AG09319 (cell line): ENCODE measurements at regions not wholly inside any gene's neighbourhood (a gene's known extent, or its start where the extent isn't known, plus 50 kb on each side); places are given as distances from the start of the nearest gene placed in this dataset.

Experiments used
- DNase-seq: peaks from one replicate; pipeline ENCODE4 v3.0.0-alpha.2; 2010; ENCODE audit warnings: low read depth; ENCODE audit errors: extremely low read depth
- CTCF ChIP-seq: IDR thresholded peaks from 2 replicates; pipeline ENCODE4 v1.5.1; 2011; ENCODE audit warnings: low read depth, mild to moderate bottlenecking, inconsistent platforms, low read length, moderate library complexity

- TF ChIP-seq CTCF, result no peak
- DNase-seq, result no peak
Measured at GRCh38 chr5:20463206-20463605, 475.2 kb upstream of the CDH18 start.

GRCh38 chr5:20446121-20446520, 458.1 kb upstream of the CDH18 start:
- no peak for TF ChIP-seq CTCF
- no peak for DNase-seq

GRCh38 chr5:20445326-20445860, 457.4 kb upstream of the CDH18 start:
- TF ChIP-seq CTCF, result no peak

GRCh38 chr5:20434786-20435185, 446.8 kb upstream of the CDH18 start:
- no peak for TF ChIP-seq CTCF
- DNase-seq, result no peak

More at GRCh38 chr5:20445326-20445860, 457.4 kb upstream of the CDH18 start:
- no peak for DNase-seq

- DNase-seq, result no peak
- TF ChIP-seq CTCF, result no peak
Measured at GRCh38 chr5:20420991-20421595, 433.1 kb upstream of the CDH18 start.
